NCI-H1694 treated with DMSO at 0.1 percent for 48 hours (cell line): ENCODE measurements at regions not wholly inside any gene's neighbourhood (a gene's known extent, or its start where the extent isn't known, plus 50 kb on each side); places are given as distances from the start of the nearest gene placed in this dataset.

ENCODE experiments used
- DNase-seq: peaks from one replicate; lab custom pipeline; 2025; lab: John Stamatoyannopoulos, UW

GRCh38 chr2:13877571-13877970 is 754.9 kb upstream of the LRATD1 start:
- DNase-seq, result no peak

GRCh38 chr2:13884291-13884976 is 748.1 kb upstream of the LRATD1 start:
- DNase-seq, result no peak

- no peak for DNase-seq
Observed at GRCh38 chr2:13901526-13901925, 731.0 kb upstream of the LRATD1 start.

- no peak for DNase-seq
Observed at GRCh38 chr2:13905831-13906230, 726.7 kb upstream of the LRATD1 start.

GRCh38 chr2:13916066-13916465 is 716.5 kb upstream of the LRATD1 start:
- no peak for DNase-seq

- DNase-seq, result no peak
Observed at GRCh38 chr2:13917958-13918357, 714.6 kb upstream of the LRATD1 start.

GRCh38 chr2:13919981-13920382 is 712.5 kb upstream of the LRATD1 start:
- DNase-seq, result no peak

GRCh38 chr2:13921245-13921644 is 711.3 kb upstream of the LRATD1 start:
- DNase-seq, result no peak

GRCh38 chr2:13923823-13924222 is 708.7 kb upstream of the LRATD1 start:
- no peak for DNase-seq

GRCh38 chr2:13942111-13942510 is 690.4 kb upstream of the LRATD1 start:
- no peak for DNase-seq

- no peak for DNase-seq
Observed at GRCh38 chr2:13950761-13951160, 681.8 kb upstream of the LRATD1 start.

GRCh38 chr2:13968811-13969210 is 663.7 kb upstream of the LRATD1 start:
- DNase-seq, result no peak

GRCh38 chr2:13986119-13986720 is 646.3 kb upstream of the LRATD1 start:
- DNase-seq, result no peak

- DNase-seq, result no peak
Observed at GRCh38 chr2:13996527-13996926, 636.0 kb upstream of the LRATD1 start.

- DNase-seq, result no peak
Observed at GRCh38 chr2:14011190-14011589, 621.3 kb upstream of the LRATD1 start.

GRCh38 chr2:14015113-14015630 is 617.3 kb upstream of the LRATD1 start:
- no peak for DNase-seq

GRCh38 chr2:14016289-14016955 is 616.1 kb upstream of the LRATD1 start:
- no peak for DNase-seq

- no peak for DNase-seq
Observed at GRCh38 chr2:14018620-14019019, 613.9 kb upstream of the LRATD1 start.

- no peak for DNase-seq
Observed at GRCh38 chr2:14023558-14023957, 609.0 kb upstream of the LRATD1 start.

GRCh38 chr2:14039134-14039533 is 593.4 kb upstream of the LRATD1 start:
- DNase-seq, result no peak

- no peak for DNase-seq
Observed at GRCh38 chr2:14047491-14047890, 585.0 kb upstream of the LRATD1 start.

- no peak for DNase-seq
Observed at GRCh38 chr2:14051401-14051800, 581.1 kb upstream of the LRATD1 start.

GRCh38 chr2:14053105-14053504 is 579.4 kb upstream of the LRATD1 start:
- DNase-seq, result no peak
